GM12875 (cell line): ENCODE measurements at regions not wholly inside any gene's neighbourhood (a gene's known extent, or its start where the extent isn't known, plus 50 kb on each side); places are given as distances from the start of the nearest gene placed in this dataset.

Experiments used
- H3K4me3 ChIP-seq: one replicate; pipeline ENCODE4 v1.5.1; 2011; ENCODE audit warnings: low read depth, low read length, control low read depth
- CTCF ChIP-seq: IDR thresholded peaks from 2 replicates; pipeline ENCODE4 v1.5.1; 2011; ENCODE audit warnings: low read depth, mild to moderate bottlenecking, control low read depth, inconsistent platforms, low read length, moderate library complexity, borderline replicate concordance; ENCODE audit not compliant: insufficient read depth

DNA sequence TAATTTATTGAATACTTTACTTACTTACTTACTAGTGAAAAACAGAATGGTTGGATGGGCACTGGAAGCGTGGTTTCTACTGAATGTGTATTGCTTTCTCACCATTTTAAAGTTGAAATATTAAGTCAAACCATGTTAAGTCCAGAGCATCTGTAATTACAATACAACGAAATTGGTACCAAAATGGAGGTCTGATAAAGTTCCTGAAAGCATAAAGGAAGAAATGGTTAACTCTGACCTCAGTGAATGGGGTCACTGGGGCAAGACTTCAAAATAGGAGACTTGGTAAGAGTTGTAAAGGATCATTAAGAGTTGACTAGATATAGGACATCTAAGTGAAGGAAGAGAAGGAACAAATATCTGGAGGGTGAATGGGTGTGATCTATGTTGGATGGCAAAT is 237.1 kb downstream of the MAF start:
- TF ChIP-seq CTCF: no peak
- H3K4me3 ChIP-seq: no peak overlapping the region

DNA sequence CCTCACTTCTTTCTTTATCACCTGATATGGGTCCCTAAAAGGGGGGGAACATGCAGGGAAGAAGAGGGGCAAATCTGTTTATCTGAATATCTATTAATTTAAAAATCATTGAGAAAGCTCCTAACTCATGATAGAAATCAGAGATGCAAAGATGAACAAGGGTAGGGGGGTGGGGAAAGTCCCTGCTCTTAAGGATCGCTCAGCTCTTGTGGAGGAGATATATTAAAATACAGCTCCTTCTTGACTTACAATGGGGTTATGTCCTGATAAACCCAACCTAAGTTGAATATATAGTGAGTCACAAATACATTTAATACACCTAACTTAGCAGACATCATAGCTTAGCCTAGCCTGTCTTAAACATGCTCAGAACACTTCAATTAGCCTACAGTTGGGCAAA is 237.5 kb downstream of the MAF start:
- H3K4me3 ChIP-seq: no peak overlapping the region
- TF ChIP-seq CTCF: no peak

- no peak overlapping the region for H3K4me3 ChIP-seq
- no peak for TF ChIP-seq CTCF
Measured at GRCh38 chr16:79362300-79362970, 238.1 kb downstream of the MAF start.

DNA sequence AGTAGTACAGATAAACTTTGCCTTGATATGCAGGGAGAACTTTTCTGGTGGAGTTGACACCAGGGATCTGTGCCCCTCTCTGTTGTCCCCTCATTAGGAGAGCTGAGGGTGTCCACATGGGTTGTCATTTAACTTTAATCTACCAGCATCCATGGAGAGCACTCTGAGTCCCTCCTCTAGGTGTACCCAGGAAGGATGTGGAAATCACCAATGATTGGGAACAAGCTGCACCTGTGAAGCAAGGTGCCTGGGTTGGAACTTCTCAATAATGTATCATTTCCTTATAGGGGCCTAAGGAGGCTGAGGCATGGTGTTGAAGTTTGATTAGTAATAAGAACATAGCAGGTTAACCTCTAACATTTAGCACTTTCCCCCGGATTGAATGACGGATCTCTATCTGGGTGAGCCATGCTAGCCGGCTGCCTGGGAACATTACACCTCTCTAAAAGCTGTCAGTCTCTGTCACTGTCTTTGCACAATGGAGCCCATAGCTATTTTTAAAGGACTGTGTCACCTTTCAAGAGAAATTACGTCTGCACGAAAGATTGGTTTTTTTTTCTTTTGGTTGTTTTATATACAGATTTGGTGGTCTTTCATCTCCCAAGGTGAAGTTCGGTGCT is 239.3 kb downstream of the MAF start:
- H3K4me3 ChIP-seq: no peak overlapping the region
- no peak for TF ChIP-seq CTCF

GRCh38 chr16:79360267-79360666 is 240.3 kb downstream of the MAF start:
- H3K4me3 ChIP-seq: no peak overlapping the region
- no peak for TF ChIP-seq CTCF

- no peak for TF ChIP-seq CTCF
- H3K4me3 ChIP-seq: no peak overlapping the region
Measured at GRCh38 chr16:79359082-79359481, 241.5 kb downstream of the MAF start.

GRCh38 chr16:79358188-79358587 is 242.3 kb downstream of the MAF start:
- no peak overlapping the region for H3K4me3 ChIP-seq
- no peak for TF ChIP-seq CTCF
